SKM-1 (cell line): ENCODE measurements at regions not wholly inside any gene's neighbourhood (a gene's known extent, or its start where the extent isn't known, plus 50 kb on each side); places are given as distances from the start of the nearest gene placed in this dataset.
"Not testable (repeated sequence)": the region's sequence is repeated elsewhere in the genome, so short reads cannot be mapped to it uniquely, and the experiment has no call there.

Experiments
- DNase-seq: peaks from one replicate; lab custom pipeline; 2025; ENCODE audit not compliant: unreplicated experiment; lab: John Stamatoyannopoulos, UW

GRCh38 chr22:48427731-48428211 lies 1399.9 kb downstream of the BRD1 start:
- no peak for DNase-seq

DNA sequence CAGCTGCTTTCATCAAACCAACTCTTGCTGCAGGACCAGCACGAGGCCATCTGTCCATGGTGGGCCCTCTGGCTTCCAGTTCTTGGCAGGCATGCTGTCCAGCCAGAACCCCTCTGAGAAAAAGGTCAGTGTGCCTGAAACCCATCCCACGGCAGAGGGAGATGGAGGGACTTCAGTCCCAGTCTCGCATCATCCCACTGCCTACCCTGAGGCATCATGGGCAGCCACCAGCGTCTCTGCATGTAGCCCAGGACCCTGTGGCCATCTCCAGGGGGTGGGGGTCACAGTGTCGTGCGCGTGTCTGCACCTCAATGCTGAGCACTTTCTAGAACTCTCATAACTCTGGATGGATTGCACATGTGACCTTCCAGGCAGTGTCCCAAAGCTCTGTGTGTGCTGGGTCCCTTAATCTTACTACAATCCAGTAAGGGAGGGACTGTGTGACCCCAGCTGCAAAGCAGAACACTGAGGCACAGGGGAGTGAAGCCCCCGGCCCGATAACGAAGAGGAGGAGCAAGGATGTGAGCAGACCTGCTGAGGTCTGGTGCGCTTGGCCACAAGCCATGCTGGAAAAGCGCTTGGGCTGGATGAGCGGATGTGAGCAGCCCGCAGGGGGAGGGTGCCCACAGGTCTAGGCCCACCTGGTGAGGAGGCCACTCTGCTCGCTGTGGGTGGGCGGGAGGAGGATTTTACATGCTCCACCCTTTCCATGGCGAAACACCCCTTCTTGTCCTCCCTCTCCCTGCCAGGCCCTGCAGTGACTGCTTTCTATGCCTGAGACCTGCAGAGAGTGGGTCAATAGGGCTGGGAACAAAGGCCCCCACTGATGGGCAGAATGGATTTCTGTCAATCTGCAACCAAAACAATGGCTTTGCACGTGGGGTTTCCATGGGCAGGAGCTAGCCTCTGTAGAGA lies 1401.0 kb downstream of the BRD1 start:
- no peak for DNase-seq

- no peak for DNase-seq
These were observed 1402.0 kb downstream of the BRD1 start for GRCh38 chr22:48425641-48426040.

DNA sequence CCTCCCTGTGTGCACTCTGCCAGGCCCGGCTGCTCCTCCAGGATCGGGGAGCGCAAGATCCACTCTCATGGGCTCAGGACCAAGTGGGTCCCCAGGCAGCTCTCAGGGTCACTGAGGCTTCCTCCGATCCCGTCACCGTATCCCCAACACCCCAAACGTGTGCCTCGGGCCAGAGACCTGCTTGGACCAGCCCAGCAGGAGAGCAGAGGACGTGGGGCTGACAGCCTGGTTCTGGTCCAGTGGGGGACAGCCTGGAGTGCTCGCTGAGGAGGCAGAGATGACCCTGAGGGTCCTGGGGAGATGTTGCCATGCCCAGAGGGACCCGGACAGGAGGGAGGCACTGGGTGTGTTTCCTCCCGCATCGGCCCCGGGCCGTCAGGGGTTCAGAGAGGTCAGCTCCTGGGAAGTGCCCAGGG lies 1402.6 kb downstream of the BRD1 start:
- DNase-seq: no peak

GRCh38 chr22:48424661-48425060 lies 1403.0 kb downstream of the BRD1 start:
- no peak for DNase-seq

DNA sequence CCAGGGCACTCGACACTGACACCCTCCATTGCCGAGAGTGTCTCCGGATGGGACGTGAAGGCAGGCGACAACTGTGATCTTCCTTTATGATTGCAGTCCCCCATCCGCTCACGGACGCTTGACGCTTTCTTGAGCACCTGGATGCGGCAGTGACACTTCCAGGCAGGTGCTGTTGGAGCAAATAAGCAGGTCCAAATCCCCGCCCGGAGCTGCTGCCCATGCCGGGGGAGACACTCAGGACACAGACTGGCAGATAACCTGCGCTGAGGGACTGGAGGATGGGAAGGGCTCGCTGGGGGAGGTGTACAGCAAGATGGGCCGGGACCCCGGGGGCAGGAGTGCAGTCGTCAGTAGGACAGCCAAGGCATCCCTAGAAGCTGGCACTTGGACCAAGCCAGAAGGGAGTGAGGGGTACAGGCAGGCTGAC lies 1403.5 kb downstream of the BRD1 start:
- no peak for DNase-seq

- no peak for DNase-seq
These were observed 1404.2 kb downstream of the BRD1 start for GRCh38 chr22:48423481-48423911.

DNA sequence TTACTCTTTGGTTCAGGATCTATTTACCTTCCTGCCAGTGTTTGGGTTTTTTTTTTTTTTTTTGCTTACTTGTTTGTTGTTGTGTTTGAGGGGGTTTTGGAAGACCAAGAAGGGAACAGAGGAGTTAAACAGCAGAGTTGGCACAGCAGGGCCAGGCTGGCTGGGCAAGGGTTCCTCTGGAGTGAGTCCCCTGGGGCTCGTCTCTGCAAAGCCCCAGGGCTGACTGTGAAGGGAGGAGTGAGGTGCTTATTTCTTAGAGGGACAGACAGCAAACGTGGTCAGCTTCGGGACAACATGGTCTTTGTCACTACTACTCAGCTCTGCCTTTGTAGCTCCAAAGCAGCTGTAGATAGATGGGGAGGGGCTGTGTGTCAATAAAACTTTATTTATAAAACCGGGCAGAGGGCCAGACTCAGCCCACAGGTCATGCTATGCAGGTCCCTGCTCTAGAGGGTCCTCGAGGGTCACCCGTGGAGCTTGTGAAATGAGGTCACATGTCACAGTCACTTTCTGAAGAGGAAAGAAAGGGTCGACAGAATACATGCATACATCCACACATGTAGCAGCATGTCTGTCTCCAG lies 1404.7 kb downstream of the BRD1 start:
- no peak for DNase-seq

- no peak for DNase-seq
These were observed 1408.8 kb downstream of the BRD1 start for GRCh38 chr22:48418831-48419230.

DNA sequence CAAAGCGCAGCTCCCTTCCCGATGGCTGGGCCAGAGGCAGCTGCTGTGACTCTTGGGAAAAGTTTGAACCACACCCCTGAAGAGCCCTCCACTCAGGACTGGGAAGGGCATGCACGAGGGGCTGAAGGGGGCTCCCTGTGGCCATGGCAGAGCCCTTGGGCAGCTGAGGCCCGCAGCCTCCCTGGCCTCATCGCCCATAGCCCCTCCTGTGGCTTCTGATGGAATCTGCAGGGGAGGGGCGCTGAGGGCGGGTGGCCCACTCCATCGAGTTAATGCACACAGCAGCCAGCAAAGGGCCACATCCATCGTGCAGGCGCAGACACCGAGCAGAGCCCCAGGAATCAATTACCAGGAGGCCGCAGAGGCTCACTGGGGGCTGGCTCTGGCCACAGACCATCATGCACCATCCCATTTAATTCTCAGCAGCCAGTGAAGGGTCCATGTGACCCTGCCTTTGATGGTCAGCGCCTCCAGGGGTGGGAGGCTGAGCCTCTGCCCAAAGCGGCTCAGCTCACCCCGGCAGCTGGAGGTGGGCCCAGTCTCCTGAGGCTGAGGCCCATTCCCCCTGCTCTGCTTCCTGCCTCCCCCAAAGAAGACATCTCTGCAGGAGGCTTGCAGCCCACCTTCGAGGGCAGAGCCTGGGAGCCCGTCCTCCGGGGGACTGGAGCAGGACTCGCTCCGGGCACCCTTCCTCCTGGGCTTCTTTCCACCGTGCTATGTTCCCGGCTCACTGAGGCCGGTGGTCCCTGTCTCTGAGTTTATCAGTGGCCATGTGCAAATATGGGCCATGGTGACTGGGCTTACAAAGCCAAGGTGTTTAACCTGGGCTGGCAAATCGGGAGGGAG lies 1410.2 kb downstream of the BRD1 start:
- DNase-seq: no peak

GRCh38 chr22:48416396-48417224 lies 1411.1 kb downstream of the BRD1 start:
- no peak for DNase-seq

- no peak for DNase-seq
These were observed 1412.2 kb downstream of the BRD1 start for GRCh38 chr22:48415520-48415919.

DNA sequence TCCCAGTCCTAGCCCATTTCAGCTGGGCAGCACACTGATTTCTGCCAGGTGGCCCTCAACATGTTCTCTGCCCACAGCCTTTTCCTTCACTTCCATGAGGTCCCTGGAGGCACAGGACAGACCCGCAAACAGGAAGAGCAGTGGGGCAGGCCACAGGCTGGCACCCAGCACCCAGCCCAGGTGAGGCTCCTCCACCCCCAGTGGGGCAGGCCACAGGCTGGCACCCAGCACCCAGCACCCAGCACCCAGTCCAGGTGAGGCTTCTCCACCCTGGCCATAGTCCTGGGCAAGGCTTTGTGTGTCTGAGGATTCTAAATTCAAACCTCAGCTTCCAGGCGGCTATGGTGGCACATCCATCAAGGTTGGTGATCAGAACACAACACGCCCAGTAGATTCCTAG lies 1413.0 kb downstream of the BRD1 start:
- no peak for DNase-seq

DNA sequence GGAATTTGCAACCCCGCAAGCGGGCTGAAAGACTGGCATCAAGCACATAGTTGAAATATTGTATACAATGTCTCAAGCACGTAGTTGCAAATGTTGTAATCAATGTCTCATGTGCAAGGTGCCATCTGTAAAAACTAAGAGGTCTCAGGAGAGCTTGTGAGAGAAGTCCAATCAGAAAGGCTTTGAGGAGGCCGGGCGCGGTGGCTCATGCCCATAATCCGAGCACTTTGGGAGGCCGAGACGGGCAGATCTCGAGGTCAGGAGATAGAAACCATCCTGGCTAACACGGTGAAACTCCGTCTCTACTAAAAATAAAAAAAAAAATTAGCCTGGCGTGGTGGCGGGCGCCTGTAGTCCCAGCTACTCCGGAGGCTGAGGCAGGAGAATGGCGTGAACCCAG lies 1414.7 kb downstream of the BRD1 start:
- DNase-seq: not testable (repeated sequence)

- no peak for DNase-seq
These were observed 1417.1 kb downstream of the BRD1 start for GRCh38 chr22:48410536-48410935.

DNA sequence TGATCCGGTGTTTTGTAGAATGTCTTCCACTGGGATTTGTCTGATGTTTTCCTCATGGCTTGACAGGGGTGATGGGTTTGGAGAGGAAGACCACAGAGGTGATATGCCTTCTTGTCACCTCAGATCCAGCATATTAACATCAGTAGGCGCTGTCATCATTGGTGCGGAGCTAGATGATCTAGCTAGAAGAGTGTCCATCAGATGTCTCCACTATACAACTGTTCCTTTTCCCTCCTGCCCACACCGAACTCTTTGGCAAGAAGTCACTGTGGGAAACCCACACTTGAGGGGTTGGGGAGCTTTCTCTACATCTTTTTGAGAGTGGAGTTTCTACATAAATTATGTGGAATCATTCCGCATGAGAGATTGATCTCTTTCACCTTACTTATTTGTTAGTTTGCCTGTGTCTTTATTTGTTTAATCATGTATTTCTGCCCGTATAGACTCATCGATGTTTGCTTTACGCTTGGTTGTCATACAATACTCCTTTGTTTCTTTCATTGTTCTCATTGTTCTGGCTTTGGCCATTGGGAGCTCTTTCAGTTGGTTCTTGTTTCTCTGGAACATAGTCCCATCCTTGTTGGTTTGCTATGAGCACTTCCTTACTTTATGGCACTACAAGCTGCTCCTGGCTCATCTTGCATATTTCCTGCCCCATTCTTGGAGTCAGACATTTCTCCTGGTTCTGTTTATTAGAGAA lies 1420.3 kb downstream of the BRD1 start:
- DNase-seq: no peak

GRCh38 chr22:48406161-48406560 lies 1421.5 kb downstream of the BRD1 start:
- DNase-seq: no peak

- DNase-seq: no peak
These were observed 1421.9 kb downstream of the BRD1 start for GRCh38 chr22:48405741-48406140.

- DNase-seq: no peak
These were observed 1422.7 kb downstream of the BRD1 start for GRCh38 chr22:48404801-48405447.
